ENCODE measurements at regions not wholly inside any gene's neighbourhood (a gene's known extent, or its start where the extent isn't known, plus 50 kb on each side); places are given as distances from the start of the nearest gene placed in this dataset.
"Not testable (repeated sequence)": the region's sequence is repeated elsewhere in the genome, so short reads cannot be mapped to it uniquely, and the experiment has no call there.

GRCh38 chr15:20367093-20367492 lies 174.5 kb downstream of the GOLGA6L6 start:
- no peak for DNase-seq

DNA sequence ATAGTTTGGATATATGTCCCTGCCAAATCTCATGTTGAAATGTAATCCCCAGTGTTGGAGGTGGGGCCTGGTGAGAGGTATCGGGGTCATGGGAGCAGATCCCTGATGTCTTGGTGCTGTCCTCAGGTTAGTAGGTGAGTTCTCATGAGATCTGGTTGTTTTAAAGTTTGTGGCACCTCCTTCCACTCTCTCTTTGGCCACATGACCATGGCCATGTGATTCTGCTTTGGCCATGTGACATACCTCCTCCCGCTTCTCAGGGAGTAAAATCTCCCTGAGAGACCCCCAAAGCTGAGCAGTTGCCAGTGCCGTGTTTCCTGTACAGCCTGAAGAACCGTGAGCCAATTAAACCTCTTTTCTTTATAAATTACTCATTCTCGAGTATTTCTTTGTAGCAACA lies 178.0 kb downstream of the GOLGA6L6 start:
- DNase-seq: not testable (repeated sequence)

DNA sequence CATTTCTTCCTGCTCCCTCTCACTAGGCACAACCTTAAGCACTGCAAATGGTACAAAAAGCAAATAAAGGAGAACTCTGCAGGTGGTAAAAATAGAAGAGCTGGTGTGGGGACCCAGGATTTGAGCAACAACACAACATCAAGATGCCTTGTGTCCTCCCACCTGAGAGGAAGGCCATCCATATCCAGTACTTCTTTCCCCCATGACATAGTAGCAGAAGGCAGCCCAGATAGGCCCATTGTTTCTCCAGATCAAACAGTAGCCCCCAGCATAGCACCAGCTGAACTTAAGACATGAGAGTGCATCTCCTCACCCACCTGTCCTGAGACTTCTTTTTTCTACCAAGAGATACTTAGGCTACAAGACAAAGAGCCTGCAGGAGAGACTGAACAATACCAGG lies 180.5 kb downstream of the GOLGA6L6 start:
- DNase-seq: no peak

GRCh38 chr15:20358779-20359414 lies 182.7 kb downstream of the GOLGA6L6 start:
- no peak for DNase-seq

DNA sequence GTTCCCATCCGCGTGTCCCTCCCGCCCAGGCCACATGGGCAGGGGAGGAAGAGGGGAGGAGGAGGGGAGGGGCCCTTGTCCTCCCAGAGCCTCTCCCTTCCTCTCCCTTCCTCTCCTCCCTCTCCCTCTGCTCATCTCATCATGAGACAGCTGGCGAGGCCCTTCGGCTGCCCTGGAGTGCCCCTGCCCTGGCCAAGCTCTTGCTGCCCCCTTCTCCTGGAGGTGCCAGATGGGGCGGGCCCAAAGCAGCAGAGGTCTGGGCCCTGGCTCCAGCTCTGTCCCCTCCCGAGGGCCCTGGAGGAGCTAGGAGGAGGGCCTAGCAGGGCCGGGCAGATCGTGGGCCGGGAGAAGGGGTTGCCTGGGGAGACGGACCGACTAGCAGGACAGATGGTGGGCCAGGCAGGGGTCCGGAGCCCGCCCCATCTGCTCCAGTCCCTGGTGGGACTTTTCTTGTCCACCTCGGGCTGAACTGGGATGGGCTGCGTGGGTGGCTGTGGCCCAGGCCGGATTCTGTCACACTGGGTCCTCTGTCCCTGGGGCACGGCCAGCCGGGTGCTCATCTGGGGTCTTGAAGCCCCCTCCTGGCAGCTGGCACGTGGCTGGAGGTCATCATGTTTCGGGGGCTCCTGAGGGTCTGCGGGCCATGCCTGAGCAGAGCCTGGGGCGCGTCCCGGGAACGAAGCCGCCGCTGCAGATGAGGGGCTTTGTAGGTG lies 183.4 kb downstream of the GOLGA6L6 start:
- peak; percentile 10 for DNase-seq

- DNase-seq: peak; percentile 19
Measured at GRCh38 chr15:20357481-20358065, 184.0 kb downstream of the GOLGA6L6 start.

GRCh38 chr15:20356911-20357480 lies 184.6 kb downstream of the GOLGA6L6 start:
- DNase-seq: peak; percentile 18

- peak; percentile 82 for DNase-seq
Measured at GRCh38 chr15:20356444-20356910, 185.1 kb downstream of the GOLGA6L6 start.

DNA sequence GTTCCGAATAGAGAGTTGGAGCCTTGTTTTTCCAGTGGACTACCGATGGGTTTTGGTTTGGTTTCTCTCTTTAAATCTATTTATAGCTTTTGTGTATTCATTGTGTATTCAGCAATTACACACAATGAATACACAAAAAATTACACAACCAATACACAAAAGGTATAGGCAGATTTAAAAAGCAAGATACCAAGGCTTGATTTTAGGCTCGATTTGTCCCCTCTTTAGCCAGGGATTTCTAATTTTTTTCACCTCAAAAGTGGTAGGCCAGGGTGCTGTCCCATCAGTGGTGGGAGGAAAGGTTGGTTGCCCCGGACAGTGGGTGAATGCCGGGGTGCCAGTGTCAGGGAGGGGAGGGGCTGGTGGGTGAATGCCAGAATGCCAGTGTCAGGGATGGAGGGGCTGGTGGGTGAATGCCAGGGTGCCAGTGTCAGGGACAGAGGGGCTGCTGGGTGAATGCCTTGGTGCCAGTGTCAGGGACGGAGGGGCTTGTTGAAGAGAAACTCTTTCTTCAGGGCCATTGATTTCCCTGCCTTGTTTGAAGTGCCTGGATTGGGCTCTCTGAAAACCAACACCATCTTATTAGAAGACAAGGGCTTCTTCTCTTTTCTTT lies 186.2 kb downstream of the GOLGA6L6 start:
- no peak for DNase-seq

DNA sequence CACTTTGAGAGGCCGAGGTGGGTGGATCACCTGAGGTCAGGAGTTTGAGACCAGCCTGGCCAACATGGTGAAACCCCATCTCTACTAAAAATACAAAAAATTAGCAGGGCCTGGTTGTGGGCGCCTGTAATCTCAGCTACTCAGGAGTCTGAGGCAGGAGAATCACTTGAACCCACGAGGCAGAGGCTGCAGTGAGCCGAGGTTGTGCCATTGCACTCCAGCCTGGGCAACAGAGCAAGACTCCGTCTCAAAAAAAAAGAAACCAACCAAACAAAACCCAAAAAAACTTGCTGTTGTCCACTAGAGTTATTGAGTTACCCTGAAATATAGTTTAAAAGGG lies 186.7 kb downstream of the GOLGA6L6 start:
- DNase-seq: not testable (repeated sequence)

DNA sequence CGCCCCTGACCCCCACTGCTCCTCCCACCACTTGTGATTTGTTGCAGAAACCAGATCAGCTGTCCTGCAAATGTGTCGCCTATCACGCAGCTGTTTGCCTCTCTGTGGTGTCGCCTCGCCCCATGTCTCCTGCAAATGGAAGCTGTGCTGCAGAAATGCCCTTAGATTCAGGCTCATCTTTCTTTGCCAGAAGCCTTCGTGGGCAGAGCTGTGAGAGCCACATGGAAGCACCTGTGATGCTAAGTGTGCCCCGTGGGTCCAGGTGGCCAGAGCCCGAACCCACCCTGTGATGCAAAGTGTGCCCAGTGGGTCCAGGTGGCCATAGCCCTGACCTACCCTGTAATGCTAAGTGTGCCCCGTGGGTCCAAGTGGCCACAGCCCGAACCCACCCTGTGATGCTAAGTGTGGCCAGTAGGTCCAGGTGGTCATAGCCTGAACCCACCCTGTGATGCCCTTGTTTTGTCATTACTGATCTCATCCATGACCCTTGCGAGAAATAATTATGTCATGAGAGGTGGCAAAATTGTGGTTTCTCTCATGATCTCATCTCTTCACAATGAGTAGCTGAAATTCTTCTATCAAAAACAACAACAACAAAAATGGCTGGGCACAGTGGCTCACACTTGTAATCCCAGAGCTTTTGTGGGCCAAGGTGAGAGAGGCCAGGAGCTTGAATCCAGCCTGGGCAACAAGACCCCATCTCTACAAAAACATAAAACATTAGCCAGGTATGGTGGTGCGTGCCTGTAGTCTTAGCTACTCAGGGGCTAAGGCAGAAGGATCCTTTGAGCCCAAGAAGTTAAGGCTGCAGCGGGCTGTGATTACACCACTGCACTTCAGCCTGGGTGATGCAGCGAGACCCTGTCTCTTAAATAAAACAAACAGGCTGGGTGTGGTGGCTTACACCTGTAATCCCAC lies 187.4 kb downstream of the GOLGA6L6 start:
- DNase-seq: peak; percentile 8

DNA sequence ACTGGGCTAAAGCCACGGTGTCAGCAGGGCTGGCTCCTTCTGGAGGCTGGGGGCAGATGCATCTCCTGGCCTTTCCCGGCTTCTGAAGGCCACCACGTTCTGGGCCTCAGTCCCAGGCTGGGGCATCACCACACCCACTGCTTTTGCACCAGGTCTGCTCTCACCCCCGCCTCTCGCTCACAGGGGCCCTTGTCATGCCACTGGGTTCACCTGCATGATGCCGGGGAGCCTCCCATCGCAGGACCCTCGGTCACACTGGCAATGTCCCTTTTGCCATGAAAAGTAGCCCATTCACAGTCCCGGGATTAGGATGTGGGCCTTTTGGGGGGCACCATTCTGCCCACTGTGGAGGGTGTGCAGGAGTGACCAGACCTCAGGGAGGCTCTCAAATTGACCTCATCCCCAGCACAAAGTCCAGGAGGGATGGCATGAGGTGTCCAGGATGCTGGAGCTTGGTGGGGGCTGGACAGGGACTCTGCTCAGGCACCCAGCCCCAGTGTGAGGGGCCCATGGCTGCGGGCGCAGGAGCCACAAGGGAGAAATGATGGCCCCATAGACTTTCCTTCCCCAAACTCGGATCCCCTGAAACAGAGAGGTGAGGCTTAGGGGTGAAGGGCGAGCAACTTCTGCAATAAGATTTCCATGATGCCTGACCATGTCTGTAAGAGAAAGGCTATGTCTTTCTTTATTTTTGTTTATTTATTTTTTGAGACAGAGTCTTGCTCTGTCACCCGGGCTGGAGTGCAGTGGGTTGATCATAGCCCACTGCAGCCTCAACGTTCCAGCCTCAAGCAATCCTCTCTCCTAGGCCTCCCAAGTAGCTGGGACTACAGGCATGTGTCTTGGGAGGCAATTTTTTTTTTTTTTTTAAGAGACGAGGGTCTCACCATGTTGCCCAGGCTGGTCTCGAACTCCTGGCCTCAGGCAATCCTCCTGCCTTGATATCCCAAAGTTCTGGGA lies 189.1 kb downstream of the GOLGA6L6 start:
- DNase-seq: peak; percentile 8

DNA sequence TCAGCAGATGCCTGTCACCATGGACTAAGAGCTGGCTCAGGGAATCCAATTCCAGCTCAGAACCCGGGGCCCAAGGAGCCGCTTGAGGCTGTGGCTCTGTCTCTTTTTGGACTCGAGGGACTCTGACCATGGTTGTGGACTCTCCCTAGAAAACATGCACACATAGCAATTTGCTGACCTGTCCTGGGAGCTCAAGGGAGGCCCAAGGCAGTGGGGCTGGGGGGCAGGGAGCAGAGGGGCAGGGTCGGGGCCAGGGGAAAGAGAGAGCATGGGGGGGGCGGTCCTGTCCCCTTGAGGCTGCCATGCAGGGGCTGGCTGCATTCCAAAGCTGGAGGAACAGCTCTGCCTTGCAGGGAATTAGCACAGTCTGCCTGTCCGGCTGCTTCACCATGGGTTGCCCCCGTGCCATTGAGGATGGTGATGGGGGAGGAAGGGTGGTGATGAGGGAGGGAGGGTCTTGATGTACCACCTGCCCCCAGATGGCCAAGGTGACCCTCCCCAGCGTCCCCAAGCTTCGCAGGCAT lies 190.1 kb downstream of the GOLGA6L6 start:
- peak; percentile 7 for DNase-seq

DNA sequence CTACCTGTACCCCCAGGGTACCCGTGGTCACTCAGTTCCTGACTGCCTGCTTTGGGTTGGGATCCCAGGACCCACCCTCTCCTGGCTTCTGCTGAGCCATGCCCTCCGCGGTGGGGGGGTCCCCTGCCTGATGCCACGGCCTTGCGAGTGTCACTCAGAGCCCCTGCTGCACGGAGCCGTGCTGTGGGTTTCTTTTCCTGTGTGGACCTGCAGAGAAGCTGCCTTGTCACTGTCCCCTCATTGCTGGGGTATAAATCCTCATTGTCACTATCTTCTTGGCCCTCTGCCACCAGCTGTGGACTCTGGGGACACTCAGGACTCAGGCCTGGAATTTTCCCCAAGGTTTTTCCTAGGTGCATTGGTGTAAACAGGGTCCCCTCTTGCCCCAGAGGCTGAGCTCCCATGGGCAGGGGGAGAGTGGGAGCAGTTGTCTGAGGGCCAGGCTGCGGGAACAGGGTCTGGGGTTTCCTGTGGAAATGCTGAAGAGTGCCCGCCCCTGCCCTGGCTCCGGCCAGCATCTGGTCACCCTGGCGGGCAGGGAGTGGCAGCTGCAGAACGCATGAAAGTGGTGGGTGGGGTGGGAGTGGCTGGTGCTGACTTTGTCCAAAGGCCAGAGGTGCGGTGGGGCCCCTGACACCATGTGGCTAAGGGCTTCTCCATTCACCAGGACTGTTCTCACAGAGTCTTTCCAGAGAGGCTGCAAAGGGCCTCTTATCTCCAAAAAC lies 191.7 kb downstream of the GOLGA6L6 start:
- DNase-seq: no peak

- no peak for DNase-seq
Measured at GRCh38 chr15:20348900-20349773, 192.5 kb downstream of the GOLGA6L6 start.

GRCh38 chr15:20348291-20348899 lies 193.2 kb downstream of the GOLGA6L6 start:
- DNase-seq: no peak

- no peak for DNase-seq
Measured at GRCh38 chr15:20346082-20346805, 195.4 kb downstream of the GOLGA6L6 start.

DNA sequence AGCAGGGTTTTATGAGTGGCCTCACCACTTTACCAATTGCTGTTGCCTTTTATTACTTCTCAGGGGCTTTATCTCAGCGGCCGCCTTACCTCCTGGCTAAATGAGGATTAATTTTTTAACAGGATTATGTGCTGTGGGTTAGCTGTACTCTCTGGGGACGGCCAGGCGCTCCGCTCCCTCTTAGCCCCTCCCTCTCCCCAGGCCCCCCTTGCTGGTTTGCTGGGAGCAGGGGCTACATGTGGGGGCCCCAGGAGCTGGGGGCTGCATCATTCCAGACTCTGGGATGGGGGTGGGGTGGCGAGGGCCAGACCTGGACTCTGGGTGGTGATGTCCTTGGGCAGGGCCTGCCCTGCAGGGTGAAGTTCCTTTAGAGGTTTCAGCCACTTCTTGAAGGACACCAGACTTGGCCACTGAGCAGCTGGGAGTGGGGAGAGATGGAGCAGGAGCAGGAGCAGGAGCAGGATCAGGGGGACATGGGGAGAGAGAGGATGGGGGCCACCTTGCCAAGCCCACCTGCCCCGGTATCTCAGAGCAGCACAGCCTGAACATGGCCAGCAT lies 196.1 kb downstream of the GOLGA6L6 start:
- DNase-seq: no peak

Measured in activated CD4-positive, alpha-beta T cell treated with anti-CD3 and anti-CD28 coated beads for 1 hour (primary cell).